WERI-Rb-1 (cell line): ENCODE measurements at regions not wholly inside any gene's neighbourhood (a gene's known extent, or its start where the extent isn't known, plus 50 kb on each side); places are given as distances from the start of the nearest gene placed in this dataset.

Source experiments
- DNase-seq: peaks from one replicate; pipeline ENCODE4 v3.0.0-alpha.2; 2020
- H3K27ac ChIP-seq: fragments of 250-450 bp; sonication (Bioruptor Pico); 2 replicates; pipeline ENCODE4 v1.5.1; 2020; ENCODE audit warnings: mild to moderate bottlenecking, moderate library complexity
- H3K27me3 ChIP-seq: fragments of 250-450 bp; sonication (Bioruptor Pico); 2 replicates; pipeline ENCODE4 v1.5.1; 2021; ENCODE audit warnings: mild to moderate bottlenecking, low read depth, moderate library complexity; ENCODE audit not compliant: insufficient read depth, severe bottlenecking
- H3K36me3 ChIP-seq: fragments of 250-450 bp; sonication (Bioruptor Pico); 2 replicates; pipeline ENCODE4 v1.5.1; 2020; ENCODE audit warnings: mild to moderate bottlenecking, moderate library complexity
- H3K4me3 ChIP-seq: 2 replicates; pipeline ENCODE4 v1.5.1; 2011; ENCODE audit warnings: low read depth, mild to moderate bottlenecking, control low read depth, low read length
- H3K9me3 ChIP-seq: fragments of 250-450 bp; sonication (Bioruptor Pico); 2 replicates; pipeline ENCODE4 v1.5.1; 2021; ENCODE audit warnings: mild to moderate bottlenecking, moderate library complexity; ENCODE audit not compliant: severe bottlenecking
- CTCF ChIP-seq: IDR thresholded peaks from 2 replicates; pipeline ENCODE4 v1.5.1; 2011; ENCODE audit warnings: low read depth, mild to moderate bottlenecking, control low read depth, inconsistent platforms, low read length

GRCh38 chr4:30903502-30904214 is 183.5 kb downstream of the PCDH7 start:
- Histone ChIP-seq H3K36me3 (no peaks in the 10 kb centered on the region), H3K9me3 (no peaks in the 10 kb centered on the region), H3K27me3 (no peaks in the 10 kb centered on the region), H3K4me3 (no peak overlapping the region), H3K27ac (no peak overlapping the region)
- TF ChIP-seq CTCF, result no peak
- no peak for DNase-seq

- Histone ChIP-seq H3K36me3 (no peaks in the 10 kb centered on the region), H3K27ac (no peak overlapping the region), H3K4me3 (no peak overlapping the region), H3K9me3 (no peaks in the 10 kb centered on the region), H3K27me3 (no peaks in the 10 kb centered on the region)
- no peak for TF ChIP-seq CTCF
- DNase-seq, result no peak
These were observed 184.0 kb downstream of the PCDH7 start for GRCh38 chr4:30904215-30904555.

GRCh38 chr4:30904588-30904987 is 184.4 kb downstream of the PCDH7 start:
- Histone ChIP-seq H3K27me3 (no peaks in the 10 kb centered on the region), H3K27ac (no peak overlapping the region), H3K4me3 (no peak overlapping the region), H3K9me3 (no peaks in the 10 kb centered on the region), H3K36me3 (no peaks in the 10 kb centered on the region)
- TF ChIP-seq CTCF, result no peak
- DNase-seq, result no peak

GRCh38 chr4:30912098-30912714 is 192.0 kb downstream of the PCDH7 start:
- no peak for DNase-seq
- no peaks in the 10 kb centered on the region for H3K36me3 ChIP-seq

GRCh38 chr4:30916337-30917274 is 196.4 kb downstream of the PCDH7 start:
- no peak for DNase-seq
- no peak for TF ChIP-seq CTCF
- no peaks in the 10 kb centered on the region for H3K9me3 ChIP-seq
- H3K27me3 ChIP-seq, result no peaks in the 10 kb centered on the region
- no peak overlapping the region for H3K4me3 ChIP-seq
- H3K36me3 ChIP-seq, result no peaks in the 10 kb centered on the region
- no peak overlapping the region for H3K27ac ChIP-seq

More at GRCh38 chr4:30912098-30912714, 192.0 kb downstream of the PCDH7 start:
- no peak for TF ChIP-seq CTCF
- Histone ChIP-seq H3K9me3 (no peaks in the 10 kb centered on the region), H3K4me3 (no peak overlapping the region), H3K27me3 (no peaks in the 10 kb centered on the region), H3K27ac (no peak overlapping the region)
